ENCODE measurements at regions not wholly inside any gene's neighbourhood (a gene's known extent, or its start where the extent isn't known, plus 50 kb on each side); places are given as distances from the start of the nearest gene placed in this dataset.

GRCh38 chr1:34315974-34316373 is 139.3 kb downstream of the C1orf94 start:
- H3K4me1 ChIP-seq (ENCODE audit: insufficient read depth, low read length): no peaks in the 10 kb centered on the region
- H3K23ac ChIP-seq (ENCODE audit: insufficient read length, low read depth, low read length): no peak overlapping the region
- no peak overlapping the region for H3K4me2 ChIP-seq (ENCODE audit: insufficient read depth, insufficient read length, low read length)
- H4K91ac ChIP-seq (ENCODE audit: insufficient read length, low read depth, low read length): no peak overlapping the region
- H2BK15ac ChIP-seq (ENCODE audit: low read depth, low read length): no peak overlapping the region
- H3K79me1 ChIP-seq (ENCODE audit: insufficient read depth, low read depth, low read length, poor library complexity, severe bottlenecking): no peaks in the 10 kb centered on the region
- H3K4me1 Mint-ChIP-seq: no peaks in the 10 kb centered on the region
- H3K27me3 Mint-ChIP-seq (ENCODE audit: low read depth): peaks cover 13% of the 10 kb centered on the region
- no peaks in the 10 kb centered on the region for H3K79me2 ChIP-seq (ENCODE audit: insufficient read depth, low read length)
- H2BK120ac ChIP-seq (ENCODE audit: low read depth, low read length, poor library complexity, severe bottlenecking): no peak overlapping the region
- no peak overlapping the region for H3K9ac ChIP-seq (ENCODE audit: extremely low read depth, insufficient read length, low read length)
- DNase-seq: no peak
- no peak overlapping the region for H2AFZ ChIP-seq (ENCODE audit: low read length)
- no peak overlapping the region for H3K27ac ChIP-seq (ENCODE audit: insufficient read length, low read depth, low read length)
- WGBS (ENCODE audit: extremely low coverage, insufficient read length, low lambda C conversion rate): no CpG with 5 or more reads among the region's 1 CpG
- no peak for TF ChIP-seq CTCF (conservative IDR thresholded peaks at IDR 0.05)
- H2BK12ac ChIP-seq (ENCODE audit: insufficient read length, low read depth, low read length): no peak overlapping the region
- H4K20me1 ChIP-seq (ENCODE audit: control insufficient read depth, insufficient read depth, insufficient read length): no peaks in the 10 kb centered on the region
- no peak overlapping the region for H2BK20ac ChIP-seq (ENCODE audit: low read depth, low read length, poor library complexity, severe bottlenecking)
- no peak overlapping the region for H3K14ac ChIP-seq (ENCODE audit: insufficient read depth, low read length)
- H3K9me3 ChIP-seq (ENCODE audit: control insufficient read depth, low read depth, low read length): peaks cover 5% of the 10 kb centered on the region
- H3K9me3 Mint-ChIP-seq: peaks cover 28 to 35% of the 10 kb centered on the region in 2 experiments
- no peak overlapping the region for H3K4me3 Mint-ChIP-seq
- peaks cover 6 to 13% (median 7%) of the 10 kb centered on the region in 3 experiments for H3K36me3 Mint-ChIP-seq (ENCODE audit: insufficient read depth in 1 of 3, low read depth in 3 of 3)
- H3K18ac ChIP-seq (ENCODE audit: insufficient read length, low read depth, low read length): no peak overlapping the region
- no peak overlapping the region for H2BK5ac ChIP-seq (ENCODE audit: insufficient read length, low read length)
- no peak overlapping the region for H4K8ac ChIP-seq (replicated peaks; ENCODE audit: insufficient read length, low read depth, low read length)
- no peaks in the 10 kb centered on the region for H3K27me3 ChIP-seq (ENCODE audit: insufficient read depth, low read length)
- H3K23me2 ChIP-seq (ENCODE audit: insufficient read length, low read depth, low read length, poor library complexity, severe bottlenecking): no peaks in the 10 kb centered on the region
- H3K27ac Mint-ChIP-seq: no peak overlapping the region
- no peak overlapping the region for H3T11ph ChIP-seq (ENCODE audit: low read length)
- H2AK5ac ChIP-seq (ENCODE audit: insufficient read length, low read length): no peak overlapping the region
- H3K56ac ChIP-seq (ENCODE audit: insufficient read length, low read depth, low read length): no peak overlapping the region
- H3K4ac ChIP-seq (ENCODE audit: low read depth, low read length): no peak overlapping the region
- no peak overlapping the region for H4K5ac ChIP-seq (ENCODE audit: insufficient read length, low read depth, low read length)

Measured in H9 (cell line).